ENCODE measurements at regions not wholly inside any gene's neighbourhood (a gene's known extent, or its start where the extent isn't known, plus 50 kb on each side); places are given as distances from the start of the nearest gene placed in this dataset.

DNA sequence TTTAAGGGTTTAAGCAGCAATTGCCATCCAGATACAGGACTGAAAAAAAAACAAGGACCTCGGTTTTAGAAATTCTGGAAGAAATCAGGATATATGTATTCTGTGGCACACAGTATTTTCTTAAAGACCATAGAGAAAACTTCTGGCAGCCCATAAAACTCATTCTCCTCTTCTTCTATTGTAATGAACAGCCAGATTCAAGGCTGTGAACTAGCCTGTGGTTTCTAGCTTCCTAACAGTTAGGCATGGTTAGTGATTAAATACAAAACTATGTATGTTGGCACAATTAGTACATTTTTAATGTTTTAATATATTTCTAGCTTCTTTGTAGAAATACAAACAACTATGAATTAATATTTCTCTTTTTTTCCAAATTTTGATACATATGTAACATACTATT is 555.7 kb downstream of the DSC3 start:
- no peaks in the 10 kb centered on the region for H3K27me3 ChIP-seq
- H3K9me2 ChIP-seq (replicated peaks; ENCODE audit: insufficient read depth): no peaks in the 10 kb centered on the region
- TF ChIP-seq EZH2phosphoT487 (IDR thresholded peaks at IDR 0.05; ENCODE audit: low read depth, severe bottlenecking, unreplicated experiment): no peak
- TF ChIP-seq CTCF (IDR thresholded peaks at IDR 0.05; ENCODE audit: poor library complexity): no peak
- TF ChIP-seq EZH2 (IDR thresholded peaks at IDR 0.05; ENCODE audit: borderline replicate concordance): no peak
- H3K4me2 ChIP-seq: no peak overlapping the region
- no peaks in the 10 kb centered on the region for H3K4me1 ChIP-seq (ENCODE audit: insufficient read depth)
- no peaks in the 10 kb centered on the region for H3K9me3 ChIP-seq (ENCODE audit: low read depth)
- H2AFZ ChIP-seq: no peak overlapping the region
- 68% methylated on average over 1 of the region's 1 CpG for WGBS (ENCODE audit: low lambda C conversion rate, missing lambda C conversion rate)
- no peak overlapping the region for H3K27ac ChIP-seq
- H3K36me3 ChIP-seq (replicated peaks; ENCODE audit: insufficient read depth, low read depth): no peaks in the 10 kb centered on the region
- H3K4me3 ChIP-seq: no peak overlapping the region
- no peaks in the 10 kb centered on the region for H4K20me1 ChIP-seq (ENCODE audit: insufficient read depth, poor library complexity, severe bottlenecking)
- no peaks in the 10 kb centered on the region for H3K79me2 ChIP-seq
- no peak for DNase-seq (ENCODE audit: low spot score)

GRCh38 chr18:30485078-30485477 is 557.5 kb downstream of the DSC3 start:
- Histone ChIP-seq H3K9me3 (ENCODE audit: low read depth) (no peaks in the 10 kb centered on the region), H3K4me2 (no peak overlapping the region), H3K36me3 (replicated peaks; ENCODE audit: insufficient read depth, low read depth) (no peaks in the 10 kb centered on the region), H3K27me3 (no peaks in the 10 kb centered on the region), H4K20me1 (ENCODE audit: insufficient read depth, poor library complexity, severe bottlenecking) (no peaks in the 10 kb centered on the region), H3K9me2 (replicated peaks; ENCODE audit: insufficient read depth) (no peaks in the 10 kb centered on the region), H2AFZ (no peak overlapping the region), H3K4me1 (ENCODE audit: insufficient read depth) (no peaks in the 10 kb centered on the region), H3K4me3 (no peak overlapping the region), H3K27ac (no peak overlapping the region), H3K79me2 (no peaks in the 10 kb centered on the region)
- WGBS (ENCODE audit: low lambda C conversion rate, missing lambda C conversion rate): 49% methylated on average over 2 of the region's 2 CpGs
- DNase-seq (ENCODE audit: low spot score): no peak
- TF ChIP-seq EZH2phosphoT487 (IDR thresholded peaks at IDR 0.05; ENCODE audit: low read depth, severe bottlenecking, unreplicated experiment) (no peak), CTCF (IDR thresholded peaks at IDR 0.05; ENCODE audit: poor library complexity) (no peak), EZH2 (IDR thresholded peaks at IDR 0.05; ENCODE audit: borderline replicate concordance) (no peak)

GRCh38 chr18:30481871-30482270 is 560.7 kb downstream of the DSC3 start:
- Histone ChIP-seq H3K9me2 (replicated peaks; ENCODE audit: insufficient read depth) (no peaks in the 10 kb centered on the region), H3K4me3 (no peak overlapping the region), H2AFZ (no peak overlapping the region), H3K27me3 (no peaks in the 10 kb centered on the region), H3K79me2 (no peaks in the 10 kb centered on the region), H3K27ac (no peak overlapping the region), H3K9me3 (ENCODE audit: low read depth) (no peaks in the 10 kb centered on the region), H3K4me2 (no peak overlapping the region), H3K36me3 (replicated peaks; ENCODE audit: insufficient read depth, low read depth) (no peaks in the 10 kb centered on the region), H4K20me1 (ENCODE audit: insufficient read depth, poor library complexity, severe bottlenecking) (no peaks in the 10 kb centered on the region), H3K4me1 (ENCODE audit: insufficient read depth) (no peaks in the 10 kb centered on the region)
- TF ChIP-seq EZH2 (IDR thresholded peaks at IDR 0.05; ENCODE audit: borderline replicate concordance) (no peak), EZH2phosphoT487 (IDR thresholded peaks at IDR 0.05; ENCODE audit: low read depth, severe bottlenecking, unreplicated experiment) (no peak), CTCF (IDR thresholded peaks at IDR 0.05; ENCODE audit: poor library complexity) (no peak)
- no peak for DNase-seq (ENCODE audit: low spot score)
- 86% methylated on average over 8 of the region's 8 CpGs for WGBS (ENCODE audit: low lambda C conversion rate, missing lambda C conversion rate)

DNA sequence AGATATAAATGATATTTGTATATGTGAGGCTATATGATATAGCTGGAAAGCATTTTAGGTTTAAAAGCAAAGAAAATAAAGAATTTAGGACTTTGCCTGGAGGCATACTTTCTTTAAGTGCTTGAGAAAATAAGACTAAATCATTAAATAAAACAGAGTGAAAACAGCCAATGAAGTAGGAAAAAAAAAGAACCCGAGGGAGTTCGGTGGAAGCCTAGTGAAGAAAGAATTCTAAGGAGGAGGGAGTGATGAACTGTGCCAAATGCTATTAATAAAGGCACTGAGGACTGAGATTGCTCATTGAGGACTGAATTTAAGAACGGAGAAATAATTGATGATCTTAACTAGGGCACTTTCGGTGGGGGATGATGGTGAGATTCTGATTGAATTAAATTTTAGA is 573.5 kb downstream of the DSC3 start:
- H4K20me1 ChIP-seq (ENCODE audit: insufficient read depth, poor library complexity, severe bottlenecking): no peaks in the 10 kb centered on the region
- 82% methylated on average over 4 of the region's 4 CpGs for WGBS (ENCODE audit: low lambda C conversion rate, missing lambda C conversion rate)
- H3K4me3 ChIP-seq: no peak overlapping the region
- H3K27ac ChIP-seq: no peak overlapping the region
- DNase-seq (ENCODE audit: low spot score): no peak
- no peaks in the 10 kb centered on the region for H3K79me2 ChIP-seq
- no peaks in the 10 kb centered on the region for H3K36me3 ChIP-seq (replicated peaks; ENCODE audit: insufficient read depth, low read depth)
- no peak for TF ChIP-seq CTCF (IDR thresholded peaks at IDR 0.05; ENCODE audit: poor library complexity)
- TF ChIP-seq EZH2 (IDR thresholded peaks at IDR 0.05; ENCODE audit: borderline replicate concordance): no peak
- no peak for TF ChIP-seq EZH2phosphoT487 (IDR thresholded peaks at IDR 0.05; ENCODE audit: low read depth, severe bottlenecking, unreplicated experiment)
- no peaks in the 10 kb centered on the region for H3K9me2 ChIP-seq (replicated peaks; ENCODE audit: insufficient read depth)
- no peaks in the 10 kb centered on the region for H3K9me3 ChIP-seq (ENCODE audit: low read depth)
- H3K4me1 ChIP-seq (ENCODE audit: insufficient read depth): no peaks in the 10 kb centered on the region
- no peak overlapping the region for H3K4me2 ChIP-seq
- H3K27me3 ChIP-seq: no peaks in the 10 kb centered on the region
- H2AFZ ChIP-seq: no peak overlapping the region

Data from hepatocyte (in vitro differentiated cells).